ENCODE measurements at regions not wholly inside any gene's neighbourhood (a gene's known extent, or its start where the extent isn't known, plus 50 kb on each side); places are given as distances from the start of the nearest gene placed in this dataset.

DNA sequence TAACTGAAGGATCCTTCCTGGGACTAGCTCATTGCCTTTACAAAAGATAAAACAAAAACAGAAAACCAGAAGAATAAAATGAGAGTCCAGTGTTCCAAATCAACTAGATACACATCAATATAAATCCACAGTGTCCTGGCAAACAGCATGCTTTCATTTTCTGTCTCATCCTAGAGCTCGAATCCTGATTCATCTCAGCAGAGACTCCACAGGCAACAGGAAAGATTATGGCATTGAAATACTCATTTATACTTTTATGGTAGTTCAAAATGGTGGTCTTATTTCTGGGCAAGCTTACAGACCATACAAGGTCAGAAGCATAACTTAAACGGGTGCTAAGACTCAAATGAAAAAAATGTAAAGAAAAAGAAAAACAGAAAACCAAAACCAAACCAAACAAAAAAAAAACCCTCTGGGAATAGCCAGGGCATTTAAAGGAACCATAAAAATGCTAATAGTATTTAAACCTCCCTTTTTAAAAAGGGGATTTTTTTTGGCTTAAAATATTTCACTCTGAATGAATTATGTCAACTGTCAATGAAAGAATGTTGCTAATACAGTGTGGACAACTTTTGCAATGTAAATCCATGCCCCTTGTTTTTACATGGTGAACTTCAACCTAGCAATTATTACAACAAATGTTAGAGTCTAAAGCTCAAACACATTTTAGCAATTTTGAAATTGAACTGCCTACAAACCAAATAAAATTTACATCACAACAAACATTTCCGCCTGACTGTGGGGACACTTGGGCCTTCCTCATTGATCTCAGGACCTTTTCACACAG lies 57.9 kb downstream of the GPR101 start:
- DNase-seq (ENCODE audit: low read depth, low spot score) (no peak), ATAC-seq (no peak)
- no peak overlapping the region for H3K9ac ChIP-seq (ENCODE audit: low read length)
- intact Hi-C loops (cut with micrococcal nuclease), result no loop called here
- ChIA-PET POLR2A (no interaction called here), CTCF (no interaction called here), RAD21 (ENCODE audit: low non-redundant PET in 1 of 2, low total read pairs in 2 of 2, uncharacterized antibody in 2 of 2, unreplicated experiment in 2 of 2) (no interaction called here)
- no peak overlapping the region for H3K4me3 ChIP-seq (replicated peaks in 1 of 2; ENCODE audit: low read depth in 1 of 2, low read length in 2 of 2)
- H3K79me2 ChIP-seq (ENCODE audit: insufficient read depth, low read length), result no peaks in the 10 kb centered on the region
- H3K36me3 ChIP-seq (ENCODE audit: control insufficient read depth in 1 of 2, insufficient read depth in 2 of 2, low read length in 2 of 2), result no peaks in the 10 kb centered on the region
- no peaks in the 10 kb centered on the region for H3K9me2 ChIP-seq (ENCODE audit: insufficient read depth)
- H3K4me2 ChIP-seq (ENCODE audit: low read length), result no peak overlapping the region
- no peaks in the 10 kb centered on the region for H4K20me1 ChIP-seq (ENCODE audit: insufficient read depth)
- H3K27me3 ChIP-seq (ENCODE audit: insufficient read depth, low read length), result no peaks in the 10 kb centered on the region
- no TSS peak for BruUV-seq (replicated peaks)
- no peak for TF ChIP-seq ZNF274 (IDR thresholded peaks at IDR 0.05; ENCODE audit: low read depth, low read length)
- no peak for TF ChIP-seq POLR2A (IDR thresholded peaks at IDR 0.05; ENCODE audit: borderline replicate concordance, extremely low read depth, insufficient read depth, insufficient read length)
- no peak for TF ChIP-seq CBX3 (IDR thresholded peaks at IDR 0.05; ENCODE audit: low read depth)
- TF ChIP-seq TCF7L2 (IDR thresholded peaks at IDR 0.05; ENCODE audit: borderline replicate concordance, extremely low read depth, insufficient read depth, insufficient read length), result no peak
- no peaks in the 10 kb centered on the region for H3K9me3 ChIP-seq (ENCODE audit: control insufficient read depth in 1 of 2, insufficient read depth in 1 of 2, low read depth in 1 of 2, low read length in 2 of 2)
- H3K4me1 ChIP-seq (ENCODE audit: control insufficient read depth in 1 of 2, insufficient read depth in 2 of 2, low read length in 2 of 2), result no peaks in the 10 kb centered on the region
- no peak overlapping the region for H3K27ac ChIP-seq (ENCODE audit: low read depth, low read length)
- no peak overlapping the region for H2AFZ ChIP-seq (ENCODE audit: low read depth, low read length, poor library complexity, severe bottlenecking)

DNA sequence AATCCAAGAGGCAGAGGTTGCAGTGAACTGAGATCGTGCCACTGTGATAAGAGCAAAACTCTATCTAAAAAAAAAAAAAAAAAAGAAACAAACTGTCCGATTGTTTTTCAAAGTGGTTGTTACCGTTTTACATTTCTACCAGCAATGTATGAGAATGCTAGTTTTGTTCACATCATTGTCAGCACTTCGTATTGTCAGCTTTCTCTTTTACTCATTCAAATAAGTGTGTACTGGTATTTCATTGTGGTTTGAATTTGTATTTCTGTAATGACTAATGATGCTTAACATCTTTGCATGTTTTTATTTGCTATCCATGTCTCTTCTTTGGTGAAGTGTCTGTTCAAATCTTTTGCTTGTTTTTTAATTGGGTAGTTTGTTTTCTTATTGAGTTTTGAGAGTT lies 65.8 kb downstream of the GPR101 start:
- Histone ChIP-seq H3K9me3 (ENCODE audit: control insufficient read depth in 1 of 2, insufficient read depth in 1 of 2, low read depth in 1 of 2, low read length in 2 of 2) (no peaks in the 10 kb centered on the region), H3K27me3 (ENCODE audit: insufficient read depth, low read length) (no peaks in the 10 kb centered on the region), H3K36me3 (ENCODE audit: control insufficient read depth in 1 of 2, insufficient read depth in 2 of 2, low read length in 2 of 2) (no peaks in the 10 kb centered on the region), H2AFZ (ENCODE audit: low read depth, low read length, poor library complexity, severe bottlenecking) (no peak overlapping the region), H4K20me1 (ENCODE audit: insufficient read depth) (no peaks in the 10 kb centered on the region), H3K9ac (ENCODE audit: low read length) (no peak overlapping the region), H3K4me1 (ENCODE audit: control insufficient read depth in 1 of 2, insufficient read depth in 2 of 2, low read length in 2 of 2) (no peaks in the 10 kb centered on the region), H3K4me2 (ENCODE audit: low read length) (no peak overlapping the region), H3K4me3 (replicated peaks in 1 of 2; ENCODE audit: low read depth in 1 of 2, low read length in 2 of 2) (no peak overlapping the region), H3K27ac (ENCODE audit: low read depth, low read length) (no peak overlapping the region), H3K9me2 (ENCODE audit: insufficient read depth) (no peaks in the 10 kb centered on the region), H3K79me2 (ENCODE audit: insufficient read depth, low read length) (no peaks in the 10 kb centered on the region)
- ChIA-PET CTCF (no interaction called here), POLR2A (no interaction called here), RAD21 (ENCODE audit: low non-redundant PET in 1 of 2, low total read pairs in 2 of 2, uncharacterized antibody in 2 of 2, unreplicated experiment in 2 of 2) (no interaction called here)
- TF ChIP-seq EZH2 (IDR thresholded peaks at IDR 0.05), result no peak
- no peak for TF ChIP-seq FOSL1 (IDR thresholded peaks at IDR 0.05; ENCODE audit: low read depth)
- TF ChIP-seq, protein P1, sequence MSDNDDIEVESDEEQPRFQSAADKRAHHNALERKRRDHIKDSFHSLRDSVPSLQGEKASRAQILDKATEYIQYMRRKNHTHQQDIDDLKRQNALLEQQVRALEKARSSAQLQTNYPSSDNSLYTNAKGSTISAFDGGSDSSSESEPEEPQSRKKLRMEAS (IDR thresholded peaks at IDR 0.05), result no peak
- TF ChIP-seq ELF1 (IDR thresholded peaks at IDR 0.05; ENCODE audit: borderline replicate concordance, low read depth), result no peak
- TF ChIP-seq SRF (IDR thresholded peaks at IDR 0.05; ENCODE audit: low read depth), result no peak
- TF ChIP-seq POLR2A (IDR thresholded peaks at IDR 0.05; ENCODE audit: borderline replicate concordance, extremely low read depth, insufficient read depth, insufficient read length), result no peak
- no peak for TF ChIP-seq TCF7L2 (IDR thresholded peaks at IDR 0.05; ENCODE audit: borderline replicate concordance, extremely low read depth, insufficient read depth, insufficient read length)
- no peak for TF ChIP-seq ZFX (IDR thresholded peaks at IDR 0.05)
- TF ChIP-seq YY1 (IDR thresholded peaks at IDR 0.05; ENCODE audit: extremely low read depth, insufficient replicate concordance, low read depth, low read length), result no peak
- TF ChIP-seq, protein P2, sequence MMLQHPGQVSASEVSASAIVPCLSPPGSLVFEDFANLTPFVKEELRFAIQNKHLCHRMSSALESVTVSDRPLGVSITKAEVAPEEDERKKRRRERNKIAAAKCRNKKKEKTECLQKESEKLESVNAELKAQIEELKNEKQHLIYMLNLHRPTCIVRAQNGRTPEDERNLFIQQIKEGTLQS (IDR thresholded peaks at IDR 0.05), result no peak
- TF ChIP-seq, protein P3, sequence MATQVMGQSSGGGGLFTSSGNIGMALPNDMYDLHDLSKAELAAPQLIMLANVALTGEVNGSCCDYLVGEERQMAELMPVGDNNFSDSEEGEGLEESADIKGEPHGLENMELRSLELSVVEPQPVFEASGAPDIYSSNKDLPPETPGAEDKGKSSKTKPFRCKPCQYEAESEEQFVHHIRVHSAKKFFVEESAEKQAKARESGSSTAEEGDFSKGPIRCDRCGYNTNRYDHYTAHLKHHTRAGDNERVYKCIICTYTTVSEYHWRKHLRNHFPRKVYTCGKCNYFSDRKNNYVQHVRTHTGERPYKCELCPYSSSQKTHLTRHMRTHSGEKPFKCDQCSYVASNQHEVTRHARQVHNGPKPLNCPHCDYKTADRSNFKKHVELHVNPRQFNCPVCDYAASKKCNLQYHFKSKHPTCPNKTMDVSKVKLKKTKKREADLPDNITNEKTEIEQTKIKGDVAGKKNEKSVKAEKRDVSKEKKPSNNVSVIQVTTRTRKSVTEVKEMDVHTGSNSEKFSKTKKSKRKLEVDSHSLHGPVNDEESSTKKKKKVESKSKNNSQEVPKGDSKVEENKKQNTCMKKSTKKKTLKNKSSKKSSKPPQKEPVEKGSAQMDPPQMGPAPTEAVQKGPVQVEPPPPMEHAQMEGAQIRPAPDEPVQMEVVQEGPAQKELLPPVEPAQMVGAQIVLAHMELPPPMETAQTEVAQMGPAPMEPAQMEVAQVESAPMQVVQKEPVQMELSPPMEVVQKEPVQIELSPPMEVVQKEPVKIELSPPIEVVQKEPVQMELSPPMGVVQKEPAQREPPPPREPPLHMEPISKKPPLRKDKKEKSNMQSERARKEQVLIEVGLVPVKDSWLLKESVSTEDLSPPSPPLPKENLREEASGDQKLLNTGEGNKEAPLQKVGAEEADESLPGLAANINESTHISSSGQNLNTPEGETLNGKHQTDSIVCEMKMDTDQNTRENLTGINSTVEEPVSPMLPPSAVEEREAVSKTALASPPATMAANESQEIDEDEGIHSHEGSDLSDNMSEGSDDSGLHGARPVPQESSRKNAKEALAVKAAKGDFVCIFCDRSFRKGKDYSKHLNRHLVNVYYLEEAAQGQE (IDR thresholded peaks at IDR 0.05; ENCODE audit: low read depth), result no peak
- TF ChIP-seq ZNF274 (IDR thresholded peaks at IDR 0.05; ENCODE audit: low read depth, low read length), result no peak
- TF ChIP-seq CBX3 (IDR thresholded peaks at IDR 0.05; ENCODE audit: low read depth), result no peak
- TF ChIP-seq EGR1 (IDR thresholded peaks at IDR 0.05; ENCODE audit: low read depth), result no peak
- no peak for TF ChIP-seq SP1 (IDR thresholded peaks at IDR 0.05; ENCODE audit: low read depth)
- TF ChIP-seq RAD21 (IDR thresholded peaks at IDR 0.05; ENCODE audit: low read depth), result no peak
- ATAC-seq (no peak), DNase-seq (ENCODE audit: low read depth, low spot score) (no peak)
- BruUV-seq (replicated peaks), result no TSS peak
- intact Hi-C loops (cut with micrococcal nuclease), result no loop called here
